HEK293T (cell line): ENCODE measurements at regions not wholly inside any gene's neighbourhood (a gene's known extent, or its start where the extent isn't known, plus 50 kb on each side); places are given as distances from the start of the nearest gene placed in this dataset.

Experiments used
- CTCF ChIA-PET: fragments of 350-600 bp; formaldehyde crosslinking; extraction: SDS; loops from one replicate; lab custom pipeline; 2021; ENCODE audit warnings: antibody characterized with exemption, inconsistent platforms; lab: Yijun Ruan, JAX
- POLR2A ChIA-PET: fragments of 350-600 bp; formaldehyde crosslinking; extraction: SDS; loops from one replicate; lab custom pipeline; 2020; ENCODE audit warnings: antibody characterized with exemption, inconsistent platforms; lab: Yijun Ruan, JAX
- DNase-seq: peaks from one replicate; pipeline ENCODE4 v3.0.0; 2012; ENCODE audit warnings: mixed read lengths; ENCODE audit errors: extremely low spot score
- ARNT ChIP-seq: fragments of 450-650 bp; IDR thresholded peaks from 2 replicates; pipeline ENCODE4 v1.6.1; 2017; ENCODE audit warnings: mild to moderate bottlenecking
- BHLHE40 ChIP-seq: fragments of 450-650 bp; IDR thresholded peaks from 2 replicates; pipeline ENCODE4 v1.6.1; 2016; ENCODE audit warnings: mild to moderate bottlenecking, moderate library complexity, borderline replicate concordance
- CTBP1 ChIP-seq: fragments of 450-650 bp; IDR thresholded peaks from 2 replicates; pipeline ENCODE4 v1.6.1; 2016; ENCODE audit warnings: borderline replicate concordance
- ELF4 ChIP-seq: fragments of 450-650 bp; IDR thresholded peaks from 2 replicates; pipeline ENCODE4 v1.6.1; 2017; ENCODE audit warnings: antibody characterized with exemption
- FOXA1 ChIP-seq: fragments of 450-650 bp; IDR thresholded peaks from 2 replicates; pipeline ENCODE4 v1.6.1; 2016; ENCODE audit warnings: mild to moderate bottlenecking
- FOXK2 ChIP-seq: fragments of 450-650 bp; IDR thresholded peaks from 2 replicates; pipeline ENCODE4 v1.6.1; 2016; ENCODE audit warnings: mild to moderate bottlenecking
- FOXM1 ChIP-seq: fragments of 450-650 bp; IDR thresholded peaks from 2 replicates; pipeline ENCODE4 v1.6.1; 2017; ENCODE audit warnings: mild to moderate bottlenecking, borderline replicate concordance
- HDGF ChIP-seq: fragments of 450-650 bp; IDR thresholded peaks from 2 replicates; pipeline ENCODE4 v1.6.1; 2017; ENCODE audit warnings: antibody characterized with exemption, borderline replicate concordance
- L3MBTL2 ChIP-seq: fragments of 450-650 bp; conservative IDR thresholded peaks from 2 replicates; pipeline ENCODE4 v1.6.1; 2016; ENCODE audit warnings: mild to moderate bottlenecking
- LEF1 ChIP-seq: fragments of 450-650 bp; IDR thresholded peaks from 2 replicates; pipeline ENCODE4 v1.6.1; 2017; ENCODE audit warnings: mild to moderate bottlenecking, borderline replicate concordance
- NFRKB ChIP-seq: fragments of 450-650 bp; IDR thresholded peaks from 2 replicates; pipeline ENCODE4 v1.6.1; 2016; ENCODE audit warnings: mild to moderate bottlenecking, moderate library complexity
- SP1 ChIP-seq: fragments of 450-650 bp; IDR thresholded peaks from 2 replicates; pipeline ENCODE4 v1.6.1; 2017
- SUZ12 ChIP-seq: fragments of 450-650 bp; IDR thresholded peaks from 2 replicates; pipeline ENCODE4 v1.6.1; 2016; ENCODE audit warnings: mild to moderate bottlenecking
- TARDBP ChIP-seq: fragments of 450-650 bp; IDR thresholded peaks from 2 replicates; pipeline ENCODE4 v1.6.1; 2016
- ZNF384 ChIP-seq: fragments of 450-650 bp; IDR thresholded peaks from 2 replicates; pipeline ENCODE4 v1.6.1; 2016
- TF ChIP-seq, protein P1 (sequence below): fragments of 450-650 bp; IDR thresholded peaks from 2 replicates; pipeline ENCODE4 v1.6.1; 2016

GRCh38 chr3:159929171-159930141 lies 59.2 kb upstream of the IL12A start:
- ChIA-PET CTCF (interaction anchor here (0.6 kb wide), 1 partner anchor 75 kb away, joined by 4 read pairs; no protein-coding TSS in a partner anchor), POLR2A (no interaction called here)
- DNase-seq = no peak
- TF ChIP-seq FOXM1 (no peak), ZNF384 (no peak), ELF4 (no peak), ARNT (no peak), CTBP1 (no peak), L3MBTL2 (no peak), SUZ12 (no peak), HDGF (no peak), SP1 (no peak)
- TF ChIP-seq, protein P1, sequence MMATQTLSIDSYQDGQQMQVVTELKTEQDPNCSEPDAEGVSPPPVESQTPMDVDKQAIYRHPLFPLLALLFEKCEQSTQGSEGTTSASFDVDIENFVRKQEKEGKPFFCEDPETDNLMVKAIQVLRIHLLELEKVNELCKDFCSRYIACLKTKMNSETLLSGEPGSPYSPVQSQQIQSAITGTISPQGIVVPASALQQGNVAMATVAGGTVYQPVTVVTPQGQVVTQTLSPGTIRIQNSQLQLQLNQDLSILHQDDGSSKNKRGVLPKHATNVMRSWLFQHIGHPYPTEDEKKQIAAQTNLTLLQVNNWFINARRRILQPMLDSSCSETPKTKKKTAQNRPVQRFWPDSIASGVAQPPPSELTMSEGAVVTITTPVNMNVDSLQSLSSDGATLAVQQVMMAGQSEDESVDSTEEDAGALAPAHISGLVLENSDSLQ = no peak

DNA sequence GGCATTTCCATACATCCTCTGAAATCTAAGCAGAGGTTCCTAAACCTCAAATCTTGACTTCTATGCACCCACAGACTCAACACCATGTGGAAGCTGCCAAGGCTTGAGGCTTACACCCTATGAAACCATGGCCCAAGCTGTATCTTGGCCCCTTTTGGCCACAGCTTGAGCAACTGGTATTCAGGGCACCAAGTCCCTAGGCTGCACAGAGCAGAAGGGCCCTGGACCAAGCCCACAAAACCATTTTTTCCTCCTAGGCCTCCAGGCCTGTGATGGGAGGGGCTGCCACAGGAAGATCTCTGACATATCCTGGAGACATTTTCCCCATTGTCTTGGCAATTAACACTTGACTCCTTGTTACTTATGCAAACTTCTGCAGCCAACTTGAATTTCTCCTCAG lies 54.4 kb upstream of the IL12A start:
- ChIA-PET CTCF (no interaction called here), POLR2A (no interaction called here)
- TF ChIP-seq FOXK2 (no peak), CTBP1 (no peak), LEF1 (no peak), FOXA1 (no peak), NFRKB (no peak), ELF4 (no peak), HDGF (no peak), SP1 (no peak)
- no peak for DNase-seq

DNA sequence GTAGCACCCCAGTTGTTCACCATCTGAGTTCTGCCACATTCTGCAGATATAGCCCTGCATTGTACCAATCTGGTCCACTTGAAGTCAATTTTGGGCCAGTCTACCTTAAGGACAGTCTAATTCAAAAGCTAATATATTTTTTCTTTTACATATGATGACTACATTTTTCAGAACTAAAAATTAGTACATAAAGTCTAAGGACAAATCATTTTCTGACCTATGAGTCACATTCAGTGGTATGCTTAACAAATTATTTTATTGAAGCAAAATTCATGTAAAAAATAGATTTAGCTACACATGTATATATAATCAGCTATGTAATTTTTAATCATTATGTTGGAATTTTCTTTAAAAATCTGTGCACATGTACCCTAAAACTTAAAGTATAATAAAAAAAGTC lies 52.1 kb upstream of the IL12A start:
- TF ChIP-seq ARNT (no peak), FOXK2 (no peak), FOXM1 (no peak), ELF4 (no peak), SUZ12 (no peak), ZNF384 (no peak), TARDBP (no peak), FOXA1 (no peak), BHLHE40 (no peak), CTBP1 (no peak), NFRKB (no peak), SP1 (no peak), HDGF (no peak), L3MBTL2 (no peak), LEF1 (no peak)
- TF ChIP-seq, protein P1 = no peak
- CTCF ChIA-PET = no interaction called here
- DNase-seq = no peak
- POLR2A ChIA-PET = no interaction called here

DNA sequence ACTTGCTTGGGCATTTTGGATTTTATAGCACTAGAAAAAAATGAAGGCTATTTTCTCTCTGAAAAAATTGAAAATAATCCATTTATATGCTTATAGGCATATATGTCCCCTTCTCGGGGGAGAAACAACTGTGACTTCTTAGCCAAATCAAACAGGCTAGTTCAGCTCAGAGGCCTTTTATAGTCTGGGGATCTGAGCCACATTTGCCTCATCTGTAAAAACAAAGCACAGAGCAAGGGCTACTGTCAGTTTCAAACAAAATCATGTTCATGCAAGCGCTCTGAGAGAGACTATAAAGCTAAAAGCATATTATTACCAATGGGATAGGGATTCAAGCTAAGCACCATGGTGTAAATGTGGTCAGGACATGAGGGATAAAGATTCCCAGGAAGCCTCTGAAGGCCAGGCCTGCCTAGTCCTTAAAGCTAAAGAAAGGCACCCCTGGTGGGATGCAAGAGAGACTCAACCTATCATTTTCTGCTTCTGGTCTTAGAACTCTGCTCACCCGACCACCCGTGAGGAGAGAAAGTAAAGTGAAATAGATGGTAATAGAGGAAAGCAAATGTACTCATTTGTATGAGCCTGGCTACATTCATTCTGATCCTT lies 51.0 kb upstream of the IL12A start:
- DNase-seq = no peak
- ChIA-PET CTCF (no interaction called here), POLR2A (no interaction called here)
- TF ChIP-seq L3MBTL2 (no peak), FOXM1 (no peak), FOXA1 (no peak), CTBP1 (no peak), TARDBP (no peak), ARNT (no peak), ELF4 (no peak), NFRKB (no peak), BHLHE40 (no peak), HDGF (no peak), FOXK2 (no peak), SP1 (no peak), LEF1 (no peak), ZNF384 (no peak), SUZ12 (no peak)
- TF ChIP-seq, protein P1 = no peak

- CTCF ChIA-PET = no interaction called here
- TF ChIP-seq SP1 (no peak), ARNT (no peak), SUZ12 (no peak), HDGF (no peak), ELF4 (no peak), FOXA1 (no peak), TARDBP (no peak), BHLHE40 (no peak), FOXM1 (no peak), LEF1 (no peak)
- TF ChIP-seq, protein P1 = no peak
- no peak for DNase-seq
- POLR2A ChIA-PET = no interaction called here
Measured at GRCh38 chr3:159938714-159939113, 49.9 kb upstream of the IL12A start.
